ENCODE measurements at regions not wholly inside any gene's neighbourhood (a gene's known extent, or its start where the extent isn't known, plus 50 kb on each side); places are given as distances from the start of the nearest gene placed in this dataset.

- no peak for TF ChIP-seq CTCF (IDR thresholded peaks at IDR 0.05; ENCODE audit: low read depth, low read length, missing input control)
- no peak for TF ChIP-seq YY1 (IDR thresholded peaks at IDR 0.05)
- no peak for TF ChIP-seq MAX (IDR thresholded peaks at IDR 0.05)
- no peak for TF ChIP-seq REST (IDR thresholded peaks at IDR 0.05)
These were observed 252.2 kb upstream of the RAB6C start for GRCh38 chr2:129727286-129727685.

Data from liver (tissue), 2 donors.